ENCODE measurements at regions not wholly inside any gene's neighbourhood (a gene's known extent, or its start where the extent isn't known, plus 50 kb on each side); places are given as distances from the start of the nearest gene placed in this dataset.
A peak's percentile ranks its signal among the peaks of the same experiment; 100 is the strongest.
"Not testable (repeated sequence)": the region's sequence is repeated elsewhere in the genome, so short reads cannot be mapped to it uniquely, and the experiment has no call there.

GRCh38 chr5:83404182-83404716, 67.3 kb upstream of the VCAN start:
- DNase-seq, result no peak

- no peak for DNase-seq
These were observed 65.9 kb upstream of the VCAN start for GRCh38 chr5:83405662-83406061.

GRCh38 chr5:83406906-83407305, 64.6 kb upstream of the VCAN start:
- no peak for DNase-seq

GRCh38 chr5:83407931-83408330, 63.6 kb upstream of the VCAN start:
- DNase-seq, result no peak

GRCh38 chr5:83408719-83409118, 62.8 kb upstream of the VCAN start:
- DNase-seq, result no peak

GRCh38 chr5:83409776-83410175, 61.8 kb upstream of the VCAN start:
- not testable (repeated sequence) for DNase-seq

GRCh38 chr5:83410319-83410718, 61.2 kb upstream of the VCAN start:
- peak; percentile 48 for DNase-seq

- no peak for DNase-seq
These were observed 56.9 kb upstream of the VCAN start for GRCh38 chr5:83414601-83415000.

- no peak for DNase-seq
These were observed 53.7 kb upstream of the VCAN start for GRCh38 chr5:83417884-83418283.

- DNase-seq, result no peak
These were observed 52.9 kb upstream of the VCAN start for GRCh38 chr5:83418356-83419321.
